Muscle layer of colon (tissue), 2 donors: ENCODE measurements at regions not wholly inside any gene's neighbourhood (a gene's known extent, or its start where the extent isn't known, plus 50 kb on each side); places are given as distances from the start of the nearest gene placed in this dataset.

Source experiments
- H3K27ac ChIP-seq: one replicate; pipeline ENCODE4 v1.7.0; 2013; ENCODE audit warnings: low read depth, mild to moderate bottlenecking, low read length, moderate library complexity
- H3K27me3 ChIP-seq, 2 donors: one replicate each; pipeline ENCODE4 v1.7.0; 2013; ENCODE audit warnings: low read length in 2 of 2, mild to moderate bottlenecking in 2 of 2; ENCODE audit not compliant: insufficient read depth in 2 of 2, control insufficient read depth in 1 of 2
- H3K36me3 ChIP-seq: one replicate; pipeline ENCODE4 v1.7.0; 2013; ENCODE audit warnings: mild to moderate bottlenecking, low read length; ENCODE audit not compliant: insufficient read depth
- H3K4me1 ChIP-seq: one replicate; pipeline ENCODE4 v1.7.0; 2013; ENCODE audit warnings: mild to moderate bottlenecking, low read length; ENCODE audit not compliant: insufficient read depth
- H3K4me3 ChIP-seq, 2 donors: one replicate each; pipeline ENCODE4 v1.7.0; 2013; ENCODE audit warnings: low read length in 2 of 2, low read depth in 1 of 2, mild to moderate bottlenecking in 1 of 2, moderate library complexity in 1 of 2
- H3K9ac ChIP-seq: one replicate; pipeline ENCODE4 v1.7.0; 2013; ENCODE audit warnings: low read length
- H3K9me3 ChIP-seq: one replicate; pipeline ENCODE4 v1.7.0; 2013; ENCODE audit warnings: mild to moderate bottlenecking, low read length
- donor health status: abdominal sarcoma.
- donor health status: Adenocarcinoma of cecum.

DNA sequence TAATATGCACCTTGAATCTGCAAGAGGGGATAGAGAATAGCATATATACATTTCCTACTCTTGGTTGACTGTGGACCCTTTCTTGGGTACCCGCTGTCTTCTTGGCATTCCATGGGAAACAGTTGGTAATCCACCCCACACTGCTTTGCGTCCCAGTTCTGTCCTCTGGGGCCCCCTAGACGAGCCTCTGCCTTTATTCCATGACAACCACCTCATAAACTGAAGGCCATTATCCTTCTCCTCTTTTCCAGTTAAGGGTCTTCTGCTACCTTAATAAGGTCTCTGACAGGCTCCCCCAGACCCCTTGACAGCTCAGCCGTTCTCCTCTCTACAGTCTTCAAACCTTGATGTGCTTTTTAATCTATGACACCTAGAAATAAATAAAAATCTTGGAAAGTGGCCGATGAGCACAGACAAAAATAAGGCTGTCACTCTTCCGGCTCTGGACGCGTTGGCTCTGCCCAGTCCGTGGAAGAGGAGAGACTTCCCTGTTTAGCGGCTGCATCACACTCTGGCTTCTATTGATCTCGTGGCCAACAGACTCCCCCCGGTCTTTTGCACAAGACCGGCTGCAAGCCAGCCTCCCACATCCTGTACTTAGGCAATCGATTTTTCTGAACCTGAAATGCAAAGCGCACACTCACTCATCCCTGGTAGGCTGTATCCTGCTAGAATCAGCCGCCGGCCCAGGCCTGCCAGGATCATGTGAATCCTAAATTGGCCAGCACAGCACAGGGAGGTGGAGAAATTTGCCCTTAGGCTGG, 251.0 kb upstream of the TLE3 start:
- no peak overlapping the region for H3K27ac ChIP-seq
- no peaks in the 10 kb centered on the region for H3K4me1 ChIP-seq
- no peaks in the 10 kb centered on the region for H3K36me3 ChIP-seq
- no peaks in the 10 kb centered on the region for H3K27me3 ChIP-seq
- H3K4me3 ChIP-seq = no peak overlapping the region
- H3K9me3 ChIP-seq = no peaks in the 10 kb centered on the region
- no peak overlapping the region for H3K9ac ChIP-seq

DNA sequence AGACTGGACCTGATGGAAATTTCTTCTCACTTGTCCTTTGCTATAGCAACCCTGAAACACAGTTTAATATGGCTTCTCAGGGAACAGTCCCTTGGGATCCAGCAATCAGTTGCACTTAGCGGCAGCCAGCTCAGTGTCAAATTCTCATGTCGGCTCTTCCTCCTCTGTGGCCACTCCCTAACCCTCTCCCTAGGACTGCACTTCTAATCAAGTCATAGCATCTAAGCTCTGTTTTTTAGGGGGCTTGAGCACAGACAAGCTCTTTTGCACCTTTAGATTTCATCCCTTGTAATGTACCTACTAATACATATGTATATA, 250.5 kb upstream of the TLE3 start:
- Histone ChIP-seq H3K4me3 (no peak overlapping the region), H3K27ac (no peak overlapping the region), H3K9me3 (no peaks in the 10 kb centered on the region), H3K4me1 (no peaks in the 10 kb centered on the region), H3K27me3 (no peaks in the 10 kb centered on the region), H3K36me3 (no peaks in the 10 kb centered on the region), H3K9ac (no peak overlapping the region)

DNA sequence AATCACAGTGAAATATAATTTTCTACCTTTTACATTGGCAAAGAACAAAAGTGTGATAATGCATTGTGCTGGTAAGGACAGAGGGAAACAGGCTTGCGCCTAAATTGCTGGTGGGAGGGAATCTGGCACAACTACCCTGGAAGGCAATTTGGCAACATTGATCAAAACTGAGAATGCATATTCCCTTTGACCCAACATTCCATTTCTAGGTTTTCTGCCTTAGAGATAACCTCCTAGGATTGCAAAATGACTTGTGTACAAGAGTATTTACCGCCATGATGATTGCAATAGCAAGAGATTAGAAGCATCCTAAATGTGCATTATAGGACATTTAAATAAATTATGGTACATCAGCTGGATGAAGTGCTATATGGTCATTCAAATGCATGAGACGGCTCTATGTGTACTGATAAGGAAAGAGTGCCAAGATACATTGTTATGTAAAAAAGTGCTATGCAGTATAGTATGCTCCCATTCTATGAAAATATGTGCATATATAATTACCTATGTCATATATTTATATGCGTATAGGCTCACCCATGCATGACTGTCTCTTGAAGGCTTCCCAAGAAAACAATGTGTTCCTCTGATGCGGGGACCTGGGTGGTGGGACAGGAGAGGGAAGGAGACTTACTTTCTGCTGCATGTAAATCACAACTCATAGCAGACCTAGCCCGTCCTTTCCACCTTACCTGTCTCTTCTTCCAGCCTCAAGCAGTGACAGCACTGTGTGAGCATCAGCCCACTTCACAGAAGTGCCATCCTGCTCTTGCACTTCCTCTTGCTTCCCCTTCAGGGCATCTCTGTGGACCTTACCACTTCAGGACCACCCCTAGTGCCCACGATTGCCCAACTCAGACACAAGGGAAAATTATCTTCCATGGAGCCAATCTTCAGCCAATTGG, 249.9 kb upstream of the TLE3 start:
- Histone ChIP-seq H3K9me3 (no peaks in the 10 kb centered on the region), H3K9ac (no peak overlapping the region), H3K4me1 (no peaks in the 10 kb centered on the region), H3K27me3 (no peaks in the 10 kb centered on the region), H3K4me3 (no peak overlapping the region), H3K36me3 (no peaks in the 10 kb centered on the region), H3K27ac (no peak overlapping the region)

DNA sequence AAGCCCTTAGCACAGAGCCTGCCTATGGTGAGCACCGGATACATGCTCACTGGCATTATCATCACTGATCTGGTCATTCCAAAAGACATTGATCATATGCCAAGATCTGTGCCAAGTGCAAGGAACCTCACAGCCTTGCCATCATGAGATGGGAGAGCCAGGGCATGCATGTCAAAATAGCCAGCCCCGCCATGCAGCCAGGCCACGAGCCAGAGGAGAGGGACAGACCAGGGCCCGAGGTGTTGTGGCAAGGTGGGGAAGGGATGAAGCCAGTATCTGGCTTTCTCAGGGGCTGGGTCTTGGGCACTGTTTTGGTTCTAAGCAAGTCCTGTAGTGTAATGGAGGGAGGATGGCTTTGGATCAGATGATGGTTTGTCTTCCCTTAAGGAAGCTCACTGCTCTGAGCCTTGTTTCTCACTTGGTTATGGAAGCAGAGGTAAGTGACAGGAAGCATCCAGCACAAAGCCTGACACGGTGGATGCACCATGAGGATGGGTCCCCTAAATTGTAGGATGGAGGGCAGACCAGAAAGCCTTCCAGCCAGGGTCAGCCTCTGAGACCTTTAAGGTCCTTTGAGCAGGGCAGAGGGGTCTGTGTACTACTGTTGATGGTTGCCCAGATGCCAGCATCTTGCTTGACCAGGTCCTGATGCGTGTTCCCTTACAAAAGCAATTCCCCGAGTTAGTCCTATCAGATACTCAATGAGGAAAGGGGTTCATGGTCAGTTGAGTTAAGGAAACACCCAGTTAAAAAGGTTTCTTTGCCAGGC, 247.7 kb upstream of the TLE3 start:
- Histone ChIP-seq H3K27ac (no peak overlapping the region), H3K27me3 (no peaks in the 10 kb centered on the region), H3K9me3 (no peaks in the 10 kb centered on the region), H3K4me1 (peaks cover 2% of the 10 kb centered on the region), H3K9ac (no peak overlapping the region), H3K36me3 (no peaks in the 10 kb centered on the region), H3K4me3 (no peak overlapping the region)

DNA sequence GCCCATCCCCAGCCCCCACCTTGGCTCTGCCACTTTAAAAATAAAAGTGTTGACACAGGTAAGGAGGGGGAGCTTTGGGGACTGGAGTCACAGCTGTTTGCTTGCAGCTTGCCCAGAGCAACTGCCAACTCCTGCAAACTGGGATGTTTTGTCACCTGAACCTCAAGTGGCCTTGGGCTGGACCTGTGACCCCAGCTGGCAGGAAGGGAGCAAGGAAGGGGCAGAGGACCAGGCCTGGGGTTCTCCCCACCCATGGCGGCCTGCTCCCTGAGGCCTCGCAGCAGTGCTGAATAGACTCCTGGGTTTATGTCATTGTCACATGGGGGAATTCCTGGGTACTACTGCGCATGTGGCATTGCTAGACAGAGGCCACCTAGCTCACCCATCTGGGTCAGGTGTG, 246.9 kb upstream of the TLE3 start:
- Histone ChIP-seq H3K27me3 (no peaks in the 10 kb centered on the region), H3K36me3 (no peaks in the 10 kb centered on the region), H3K9me3 (no peaks in the 10 kb centered on the region), H3K4me1 (peaks cover 9% of the 10 kb centered on the region), H3K27ac (no peak overlapping the region), H3K9ac (no peak overlapping the region), H3K4me3 (no peak overlapping the region)

DNA sequence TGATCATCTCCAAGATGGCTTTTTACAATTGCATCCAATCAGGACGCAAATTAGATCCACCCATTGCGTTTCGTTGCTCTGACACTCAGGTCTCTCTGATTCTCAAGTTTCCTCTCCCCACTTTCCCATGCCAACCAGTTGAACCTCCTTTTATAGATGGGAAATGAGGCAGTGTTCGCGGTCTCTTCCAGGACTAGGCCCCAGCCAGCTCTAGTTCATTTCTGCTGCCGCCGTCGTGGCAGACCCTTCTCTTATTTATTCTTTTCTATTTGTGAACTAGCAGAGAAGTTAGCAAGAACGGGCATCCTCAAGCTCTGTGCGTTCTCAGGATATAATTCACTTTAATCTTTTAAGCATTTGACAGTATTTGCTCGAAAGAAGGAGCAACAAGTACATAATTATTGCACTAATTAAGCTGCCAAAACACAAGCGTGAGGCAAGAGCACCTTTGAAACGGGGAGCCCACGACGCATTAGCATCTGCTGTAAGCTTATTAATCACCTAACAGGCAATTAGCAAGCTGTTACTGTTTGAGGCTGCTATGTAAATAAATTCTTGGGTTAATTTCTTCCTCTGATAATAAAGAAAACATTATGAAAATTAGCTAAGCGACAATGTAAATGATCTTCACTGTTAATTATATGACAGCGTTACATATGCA, 246.4 kb upstream of the TLE3 start:
- no peak overlapping the region for H3K9ac ChIP-seq
- H3K27me3 ChIP-seq = no peaks in the 10 kb centered on the region
- no peaks in the 10 kb centered on the region for H3K36me3 ChIP-seq
- H3K4me1 ChIP-seq = peaks cover 12% of the 10 kb centered on the region
- no peak overlapping the region for H3K4me3 ChIP-seq
- H3K27ac ChIP-seq = no peak overlapping the region
- no peaks in the 10 kb centered on the region for H3K9me3 ChIP-seq

DNA sequence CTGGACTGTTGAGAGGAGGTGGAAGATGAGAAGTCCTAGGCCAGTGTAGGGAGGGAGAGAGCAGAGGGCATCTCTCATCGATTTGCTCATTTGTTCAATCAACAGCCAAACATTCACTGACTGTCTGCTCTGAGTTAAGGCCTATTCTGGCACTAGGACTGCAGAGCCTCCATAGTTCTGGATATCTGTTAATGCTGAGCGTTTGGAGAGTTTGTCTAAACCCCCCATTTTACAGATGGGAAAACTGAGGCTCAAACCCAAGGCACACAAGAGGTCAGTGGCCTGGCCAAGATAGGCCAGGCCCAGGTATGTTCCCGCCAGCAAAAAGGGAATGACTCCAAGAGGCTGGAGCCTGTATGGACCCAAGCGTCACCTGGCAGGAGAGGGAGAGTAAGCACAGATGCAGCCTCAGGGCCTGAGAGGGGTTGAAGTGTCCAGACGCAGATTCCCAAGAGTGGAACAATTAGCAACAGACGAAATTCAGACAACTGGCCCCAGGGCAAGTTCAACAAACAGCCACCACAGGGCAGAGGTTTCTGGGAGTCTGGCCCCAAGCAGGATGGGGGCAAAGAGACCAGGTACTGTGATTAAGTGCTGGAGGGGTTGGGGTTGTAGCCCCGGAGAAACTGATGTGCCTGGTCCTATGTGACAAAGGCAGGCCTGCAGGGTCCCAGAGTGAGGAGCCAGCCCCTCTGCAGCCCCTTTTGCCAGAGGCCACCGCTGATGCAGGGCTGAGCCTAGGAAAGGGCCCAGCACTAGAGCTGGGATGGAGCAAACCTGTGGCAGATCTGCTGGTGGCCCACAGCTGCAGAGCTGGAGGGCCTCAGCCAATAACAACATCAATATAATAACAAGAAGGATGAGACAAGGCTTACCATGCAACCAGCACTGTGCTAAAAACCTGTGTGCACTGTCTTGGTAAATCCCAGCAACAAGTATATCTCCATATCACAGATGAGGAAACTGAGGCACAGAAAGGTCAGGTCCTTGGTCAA, 245.1 kb upstream of the TLE3 start:
- no peak overlapping the region for H3K9ac ChIP-seq
- H3K9me3 ChIP-seq = no peaks in the 10 kb centered on the region
- no peaks in the 10 kb centered on the region for H3K27me3 ChIP-seq
- peaks cover 16% of the 10 kb centered on the region for H3K4me1 ChIP-seq
- H3K27ac ChIP-seq = no peak overlapping the region
- H3K4me3 ChIP-seq = no peak overlapping the region
- no peaks in the 10 kb centered on the region for H3K36me3 ChIP-seq

DNA sequence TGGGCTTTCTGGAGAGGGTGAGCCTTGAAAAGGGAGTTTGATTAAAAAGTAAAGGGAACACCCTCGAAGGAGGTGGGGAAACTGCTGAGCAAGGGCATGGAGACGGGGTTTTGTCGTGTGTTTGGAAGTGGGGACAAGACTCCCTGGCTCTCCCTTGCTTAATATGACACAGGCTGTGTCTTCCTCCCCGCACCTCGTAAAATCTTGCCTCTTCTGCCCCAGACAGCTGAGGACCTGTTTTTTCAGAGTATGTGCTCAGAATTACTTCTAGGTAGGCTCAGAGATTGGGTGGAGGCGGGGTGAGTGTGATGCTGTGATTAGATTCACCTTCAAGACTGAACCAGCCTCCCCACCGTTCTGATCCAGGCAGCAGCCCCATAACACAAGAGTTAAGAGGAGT, 244.4 kb upstream of the TLE3 start:
- Histone ChIP-seq H3K36me3 (no peaks in the 10 kb centered on the region), H3K9ac (no peak overlapping the region), H3K27me3 (no peaks in the 10 kb centered on the region), H3K27ac (no peak overlapping the region), H3K4me1 (peaks cover 23% of the 10 kb centered on the region), H3K9me3 (no peaks in the 10 kb centered on the region), H3K4me3 (no peak overlapping the region)

DNA sequence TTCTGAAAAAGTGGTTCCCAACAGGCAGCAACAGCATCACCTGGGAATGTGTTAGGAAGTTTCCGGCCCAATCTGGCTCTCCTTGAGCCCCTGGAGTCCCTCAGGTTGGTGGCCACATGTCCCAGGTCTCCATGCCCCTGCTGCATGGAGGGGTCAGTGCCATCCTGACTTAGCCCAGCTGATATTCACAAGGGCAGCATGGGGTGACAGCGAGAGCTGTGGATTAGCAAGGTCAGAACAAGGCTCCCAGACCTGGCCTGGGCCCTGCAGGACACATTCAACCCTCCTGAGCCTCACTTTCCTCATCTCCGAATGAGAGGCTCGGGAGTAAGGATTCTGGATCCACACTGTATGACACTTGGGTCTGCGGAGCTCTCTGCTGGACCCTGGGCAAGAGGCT, 243.8 kb upstream of the TLE3 start:
- no peak overlapping the region for H3K27ac ChIP-seq
- no peaks in the 10 kb centered on the region for H3K9me3 ChIP-seq
- H3K4me1 ChIP-seq = peaks cover 27% of the 10 kb centered on the region
- no peak overlapping the region for H3K9ac ChIP-seq
- H3K36me3 ChIP-seq = no peaks in the 10 kb centered on the region
- no peak overlapping the region for H3K4me3 ChIP-seq
- H3K27me3 ChIP-seq = no peaks in the 10 kb centered on the region

DNA sequence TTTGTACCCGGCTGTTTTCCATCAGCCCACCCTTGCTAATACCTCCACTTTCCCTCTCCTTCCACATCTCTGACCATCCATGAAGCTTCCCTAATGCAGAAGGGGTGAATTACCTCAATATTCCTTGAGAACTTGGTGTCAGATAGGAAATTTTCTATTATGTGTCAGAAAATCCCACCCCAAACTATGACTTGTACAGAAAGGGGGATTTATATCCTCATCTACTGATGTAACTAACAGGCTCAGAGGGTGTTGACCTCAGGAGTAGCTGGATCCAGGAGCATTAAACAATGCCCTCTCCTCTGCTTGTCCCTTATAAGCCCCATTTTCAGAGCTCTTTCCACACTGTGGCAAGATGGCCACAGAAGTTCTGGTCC, 242.8 kb upstream of the TLE3 start:
- Histone ChIP-seq H3K27ac (no peak overlapping the region), H3K4me3 (no peak overlapping the region), H3K9me3 (no peaks in the 10 kb centered on the region), H3K4me1 (peaks cover 35% of the 10 kb centered on the region), H3K27me3 (no peaks in the 10 kb centered on the region), H3K36me3 (no peaks in the 10 kb centered on the region), H3K9ac (no peak overlapping the region)
